ENCODE measurements at regions not wholly inside any gene's neighbourhood (a gene's known extent, or its start where the extent isn't known, plus 50 kb on each side); places are given as distances from the start of the nearest gene placed in this dataset.
"Not testable (repeated sequence)": the region's sequence is repeated elsewhere in the genome, so short reads cannot be mapped to it uniquely, and the experiment has no call there.

DNA sequence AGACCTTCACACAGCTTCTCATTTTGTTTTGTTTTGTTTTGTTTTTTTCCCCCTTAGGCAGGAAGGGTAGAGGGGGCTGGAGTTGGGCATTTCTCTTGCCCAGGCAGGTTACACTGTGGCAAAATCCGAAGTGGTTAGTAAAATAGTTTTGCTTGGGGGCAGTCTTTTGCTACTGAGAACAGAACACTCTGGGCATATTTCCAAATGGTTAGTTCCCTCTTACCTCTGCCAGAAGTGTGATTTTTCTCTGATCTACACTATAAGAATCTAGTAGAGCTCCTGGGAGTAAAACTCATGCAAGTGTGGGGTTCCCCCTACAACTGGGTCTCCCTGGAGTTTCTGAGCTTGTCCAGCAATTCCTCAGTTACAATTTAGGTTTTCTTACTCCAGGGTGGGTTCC, 61.7 kb downstream of the NPS start:
- in situ Hi-C loops (cut with HindIII; ENCODE audit: low pct_unique_long_range_greater_than_20kb, low sequenced_read_pairs) = no loop called here
- no peak for DNase-seq (ENCODE audit: low read depth, low spot score)

GRCh38 chr10:127614484-127615017, 65.4 kb downstream of the NPS start:
- no peak for DNase-seq (ENCODE audit: low read depth, low spot score)
- in situ Hi-C loops (cut with HindIII; ENCODE audit: low pct_unique_long_range_greater_than_20kb, low sequenced_read_pairs) = no loop called here

GRCh38 chr10:127618797-127619196, 69.7 kb downstream of the NPS start:
- in situ Hi-C loops (cut with HindIII; ENCODE audit: low pct_unique_long_range_greater_than_20kb, low sequenced_read_pairs) = no loop called here
- DNase-seq (ENCODE audit: low read depth, low spot score) = no peak

DNA sequence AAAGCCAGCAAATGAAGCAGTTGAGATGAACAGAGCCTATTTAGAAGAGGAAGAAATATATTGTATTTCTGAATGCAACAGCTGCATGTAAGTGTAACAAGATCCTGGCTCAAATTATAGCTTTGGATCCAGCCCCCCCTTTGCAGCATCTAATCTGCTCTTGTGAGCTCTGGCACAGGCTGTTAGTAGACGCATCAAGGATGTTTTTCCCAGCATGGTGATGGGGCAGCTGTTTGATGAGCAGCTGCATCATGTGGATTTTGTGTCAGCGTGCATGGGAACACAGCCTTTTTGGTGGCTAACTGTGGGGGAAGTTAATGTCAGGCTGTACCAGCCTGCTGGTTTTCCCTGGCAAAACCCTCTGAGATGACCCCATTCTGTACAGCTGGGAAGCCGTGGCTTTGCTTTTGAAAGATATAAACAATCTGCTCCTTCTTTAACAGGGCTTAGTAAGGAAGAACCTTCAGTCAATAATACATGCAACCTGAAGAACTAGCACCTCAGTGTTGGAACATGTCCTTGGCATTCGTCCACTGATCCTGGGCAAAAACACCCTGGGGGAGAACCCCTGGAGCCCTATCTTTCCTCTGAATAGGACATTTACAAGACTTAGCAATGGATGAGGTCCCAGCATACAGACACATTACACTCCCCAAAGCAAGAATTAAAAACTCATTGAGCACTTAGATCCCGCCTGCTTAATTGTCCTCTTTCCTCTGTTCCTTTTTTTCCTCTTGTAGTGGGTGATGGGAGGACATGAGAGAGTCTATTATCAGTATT, 70.6 kb downstream of the NPS start:
- no peak for DNase-seq (ENCODE audit: low read depth, low spot score)
- in situ Hi-C loops (cut with HindIII; ENCODE audit: low pct_unique_long_range_greater_than_20kb, low sequenced_read_pairs) = no loop called here

GRCh38 chr10:127635882-127636281, 86.8 kb downstream of the NPS start:
- no peak for DNase-seq (ENCODE audit: low read depth, low spot score)
- in situ Hi-C loops (cut with HindIII; ENCODE audit: low pct_unique_long_range_greater_than_20kb, low sequenced_read_pairs) = no loop called here

DNA sequence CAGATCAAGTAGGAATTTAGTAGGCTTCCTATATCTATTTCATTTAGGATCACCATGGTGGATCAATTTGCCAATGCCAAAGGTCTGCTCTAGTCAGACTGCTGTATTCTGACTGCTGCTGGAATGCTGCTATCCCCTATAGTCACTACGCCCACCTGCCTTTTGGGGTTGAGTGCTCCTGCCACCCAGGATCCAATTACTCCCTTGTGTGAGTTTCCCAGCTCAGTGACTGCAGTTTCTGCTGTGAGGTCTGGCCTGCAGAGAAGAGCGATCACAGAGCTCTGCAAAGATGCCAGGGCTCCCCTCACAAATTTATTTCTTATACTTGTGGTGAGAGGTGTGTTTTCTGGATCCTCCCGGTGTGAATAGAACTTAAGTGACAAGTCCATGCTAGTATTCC, 88.1 kb upstream of the FOXI2 start:
- in situ Hi-C loops (cut with HindIII; ENCODE audit: low pct_unique_long_range_greater_than_20kb, low sequenced_read_pairs) = no loop called here

GRCh38 chr10:127649642-127650041, 87.3 kb upstream of the FOXI2 start:
- in situ Hi-C loops (cut with HindIII; ENCODE audit: low pct_unique_long_range_greater_than_20kb, low sequenced_read_pairs) = no loop called here
- DNase-seq (ENCODE audit: low read depth, low spot score) = peak; percentile 64

More for the DNA sequence above, 88.1 kb upstream of the FOXI2 start:
- no peak for DNase-seq (ENCODE audit: low read depth, low spot score)

GRCh38 chr10:127657056-127657455, 79.9 kb upstream of the FOXI2 start:
- in situ Hi-C loops (cut with HindIII; ENCODE audit: low pct_unique_long_range_greater_than_20kb, low sequenced_read_pairs) = no loop called here

GRCh38 chr10:127676430-127676829, 60.6 kb upstream of the FOXI2 start:
- in situ Hi-C loops (cut with HindIII; ENCODE audit: low pct_unique_long_range_greater_than_20kb, low sequenced_read_pairs); DNase-seq (ENCODE audit: low read depth, low spot score): not testable (repeated sequence)

More at GRCh38 chr10:127657056-127657455, 79.9 kb upstream of the FOXI2 start:
- DNase-seq (ENCODE audit: low read depth, low spot score) = no peak

DNA sequence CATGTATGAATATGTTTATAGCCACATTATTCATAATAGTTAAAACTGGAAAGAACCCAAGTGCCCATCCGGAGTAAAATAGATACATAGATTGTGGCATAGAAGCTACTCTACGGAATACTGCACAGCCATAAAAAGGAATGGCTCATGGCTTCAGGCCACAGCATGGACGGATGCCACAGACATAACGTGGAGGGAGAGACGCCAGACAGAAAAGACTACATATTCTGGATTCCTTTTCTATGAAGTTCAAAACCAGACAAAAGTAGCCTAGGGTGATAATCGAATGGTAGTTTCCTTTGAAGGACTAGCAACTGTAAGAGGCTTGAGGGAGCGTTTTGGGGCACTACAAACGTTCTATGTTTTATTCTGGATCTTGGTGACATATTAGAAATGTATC, 58.9 kb upstream of the FOXI2 start:
- DNase-seq (ENCODE audit: low read depth, low spot score) = no peak
- in situ Hi-C loops (cut with HindIII; ENCODE audit: low pct_unique_long_range_greater_than_20kb, low sequenced_read_pairs) = no loop called here

DNA sequence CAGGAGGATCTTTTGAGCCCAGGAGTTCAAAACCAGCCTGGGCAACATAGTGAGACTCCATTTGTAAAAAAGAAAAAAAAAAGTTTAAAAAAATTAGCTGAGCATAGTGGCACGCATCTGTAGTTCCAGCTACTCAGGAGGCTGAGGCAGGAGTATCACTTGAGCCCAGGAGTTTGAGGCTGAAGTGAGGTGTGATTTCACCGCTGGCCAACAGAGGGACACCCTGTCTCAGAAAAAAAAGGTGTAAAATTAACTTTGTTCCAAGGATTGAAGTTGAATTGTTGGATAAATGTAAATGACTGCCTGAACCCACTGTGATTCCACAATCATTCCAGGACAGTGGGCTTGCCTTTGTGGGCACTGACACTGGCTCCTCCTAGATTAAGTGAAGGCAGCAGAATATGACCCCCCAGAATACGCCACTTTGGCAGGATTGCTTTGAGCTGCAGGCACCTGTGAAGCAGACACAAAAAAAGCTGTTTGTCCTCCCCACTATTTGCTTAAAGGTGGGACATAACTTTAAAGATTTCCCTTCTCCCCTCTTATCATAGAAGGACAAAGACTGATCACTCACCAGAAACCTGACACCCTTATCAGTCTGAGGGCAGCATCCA, 57.2 kb upstream of the FOXI2 start:
- DNase-seq (ENCODE audit: low read depth, low spot score) = peak; percentile 5
- in situ Hi-C loops (cut with HindIII; ENCODE audit: low pct_unique_long_range_greater_than_20kb, low sequenced_read_pairs) = no loop called here
